GM23338 (cell line): ENCODE measurements at regions not wholly inside any gene's neighbourhood (a gene's known extent, or its start where the extent isn't known, plus 50 kb on each side); places are given as distances from the start of the nearest gene placed in this dataset.

Experiments
- ATAC-seq: fragments of 200-7000 bp; cut with Tn5 transposase; 3 replicates; pipeline ENCODE4 v1.9.1; 2020
- DNase-seq: peaks from one replicate; pipeline ENCODE4 v3.0.0-alpha.2; 2015; ENCODE audit warnings: low spot score
- H2AFZ ChIP-seq: fragments of 200-600 bp; sonication (generic); 2 replicates; pipeline ENCODE4 v1.8.0; 2016; ENCODE audit warnings: antibody characterized with exemption, mild to moderate bottlenecking, moderate library complexity
- H3F3A ChIP-seq: fragments of 200-600 bp; sonication (generic); replicated peaks from 2 replicates; pipeline ENCODE4 v1.8.0; 2017; ENCODE audit warnings: antibody characterized with exemption, mixed run types, low read depth
- H3K27ac ChIP-seq: fragments of 200-600 bp; sonication (generic); 2 replicates; pipeline ENCODE4 v1.6.1; 2016; ENCODE audit warnings: low read depth
- H3K27me3 ChIP-seq: fragments of 200-600 bp; sonication (generic); 2 replicates; pipeline ENCODE4 v1.8.0; 2016; ENCODE audit warnings: mild to moderate bottlenecking, mixed run types, moderate library complexity; ENCODE audit not compliant: insufficient read depth
- H3K36me3 ChIP-seq: fragments of 200-600 bp; sonication (generic); 2 replicates; pipeline ENCODE4 v1.8.0; 2016; ENCODE audit warnings: mild to moderate bottlenecking; ENCODE audit not compliant: insufficient read depth
- H3K4me1 ChIP-seq: fragments of 200-600 bp; sonication (generic); 2 replicates; pipeline ENCODE4 v1.8.0; 2016; ENCODE audit warnings: mild to moderate bottlenecking, moderate library complexity; ENCODE audit not compliant: insufficient read depth
- H3K4me2 ChIP-seq: fragments of 200-600 bp; sonication (generic); 2 replicates; pipeline ENCODE4 v1.7.1; 2017; ENCODE audit warnings: mixed run types
- H3K4me3 ChIP-seq: fragments of 200-600 bp; sonication (generic); 2 replicates; pipeline ENCODE4 v1.6.1; 2016; ENCODE audit warnings: mixed run types
- H3K79me2 ChIP-seq: fragments of 200-600 bp; sonication (generic); replicated peaks from 2 replicates; pipeline ENCODE4 v1.8.0; 2017; ENCODE audit warnings: mild to moderate bottlenecking; ENCODE audit not compliant: insufficient read depth
- H3K9me2 ChIP-seq: fragments of 200-600 bp; sonication (generic); 2 replicates; pipeline ENCODE4 v1.8.0; 2017; ENCODE audit not compliant: insufficient read depth
- H4K20me1 ChIP-seq: fragments of 200-600 bp; sonication (generic); replicated peaks from 2 replicates; pipeline ENCODE4 v1.8.0; 2017; ENCODE audit warnings: mild to moderate bottlenecking; ENCODE audit not compliant: insufficient read depth
- H3K27ac Mint-ChIP-seq: 2 replicates; pipeline ENCODE4 v1.8.0; 2020; ENCODE audit warnings: inconsistent platforms, mild to moderate bottlenecking, moderate library complexity, mixed read lengths
- H3K27me3 Mint-ChIP-seq: 3 replicates; pipeline ENCODE4 v1.8.0; 2022; ENCODE audit warnings: low read depth, mild to moderate bottlenecking, moderate library complexity, mixed read lengths, inconsistent platforms; ENCODE audit not compliant: insufficient read depth, poor library complexity
- H3K36me3 Mint-ChIP-seq: 3 replicates; pipeline ENCODE4 v1.8.0; 2021; ENCODE audit warnings: low read depth, mild to moderate bottlenecking, inconsistent platforms, moderate library complexity, mixed read lengths
- H3K4me1 Mint-ChIP-seq: 3 replicates; pipeline ENCODE4 v1.8.0; 2020; ENCODE audit warnings: mild to moderate bottlenecking, inconsistent platforms, mixed read lengths
- H3K4me3 Mint-ChIP-seq: 3 replicates; pipeline ENCODE4 v1.8.0; 2021; ENCODE audit warnings: moderate library complexity, mild to moderate bottlenecking, inconsistent platforms, mixed read lengths
- H3K9me3 Mint-ChIP-seq: 3 replicates; pipeline ENCODE4 v1.8.0; 2020; ENCODE audit warnings: moderate library complexity, mild to moderate bottlenecking, inconsistent platforms, mixed read lengths
- CREB1 ChIP-seq: fragments of 250-450 bp; sonication (Bioruptor Pico); IDR thresholded peaks from 2 replicates; pipeline ENCODE4 v1.5.0; 2020; ENCODE audit warnings: low read depth, mild to moderate bottlenecking, moderate library complexity
- ETS1 ChIP-seq: IDR thresholded peaks from 2 replicates; pipeline ENCODE4 v1.6.1; 2016; ENCODE audit warnings: antibody characterized with exemption
- EZH2 ChIP-seq: fragments of 200-600 bp; sonication (generic); IDR thresholded peaks from one replicate; pipeline ENCODE4 v1.8.0; 2017; ENCODE audit warnings: antibody characterized with exemption, mild to moderate bottlenecking, low read depth; ENCODE audit not compliant: unreplicated experiment
- EZH2phosphoT487 ChIP-seq: fragments of 200-600 bp; sonication (generic); IDR thresholded peaks from one replicate; pipeline ENCODE4 v1.8.1; 2018; ENCODE audit warnings: antibody characterized with exemption; ENCODE audit not compliant: unreplicated experiment
- NANOG ChIP-seq: IDR thresholded peaks from 2 replicates; pipeline ENCODE4 v1.6.1; 2016; ENCODE audit warnings: antibody characterized with exemption, borderline replicate concordance
- POLR2AphosphoS5 ChIP-seq: IDR thresholded peaks from 2 replicates; pipeline ENCODE4 v1.6.1; 2016; ENCODE audit warnings: antibody characterized with exemption, low read depth
- REST ChIP-seq: IDR thresholded peaks from one replicate; pipeline ENCODE4 v1.6.1; 2018; ENCODE audit warnings: antibody characterized with exemption; ENCODE audit not compliant: unreplicated experiment
- STAT1 ChIP-seq: IDR thresholded peaks from one replicate; pipeline ENCODE4 v1.6.1; 2016; ENCODE audit warnings: antibody characterized with exemption; ENCODE audit not compliant: unreplicated experiment
- ZNF114 ChIP-seq: fragments of 250-450 bp; sonication (Bioruptor Pico); IDR thresholded peaks from 2 replicates; pipeline ENCODE4 v1.5.0; 2020; ENCODE audit warnings: mild to moderate bottlenecking, moderate library complexity
- ZNF331 ChIP-seq: fragments of 250-450 bp; sonication (Bioruptor Pico); IDR thresholded peaks from 2 replicates; pipeline ENCODE4 v1.5.0; 2020; ENCODE audit warnings: low read depth, mild to moderate bottlenecking, moderate library complexity
- ZNF462 ChIP-seq: fragments of 250-450 bp; sonication (Bioruptor Pico); IDR thresholded peaks from 2 replicates; pipeline ENCODE4 v1.5.0; 2020; ENCODE audit warnings: mild to moderate bottlenecking, moderate library complexity

- TF ChIP-seq ZNF462 (CRISPR knock-in tag) (no peak), EZH2 (no peak), EZH2phosphoT487 (no peak), POLR2AphosphoS5 (no peak), STAT1 (no peak), ETS1 (no peak), CREB1 (CRISPR knock-in tag) (no peak), NANOG (no peak), ZNF114 (CRISPR knock-in tag) (no peak), ZNF331 (CRISPR knock-in tag) (no peak)
Observed at GRCh38 chr4:111873801-111874200, 271.5 kb upstream of the FAM241A start (continued).

- no peak overlapping the region for H3K4me3 ChIP-seq
- no peaks in the 10 kb centered on the region for H3K27me3 ChIP-seq
- Mint-ChIP-seq H3K27ac (no peak overlapping the region), H3K4me1 (peaks cover 5% of the 10 kb centered on the region; the same call in 1 of the 3 replicates), H3K36me3 (no peaks in the 10 kb centered on the region), H3K4me3 (no peak overlapping the region), H3K9me3 (no peaks in the 10 kb centered on the region), H3K27me3 (peaks cover 1% of the 10 kb centered on the region)
- H3K9me2 ChIP-seq = no peaks in the 10 kb centered on the region
- no peak overlapping the region for H3K4me2 ChIP-seq
- H3K4me1 ChIP-seq = no peaks in the 10 kb centered on the region
- H3K36me3 ChIP-seq = no peaks in the 10 kb centered on the region
- H2AFZ ChIP-seq = peak overlapping the region; percentile 74
- H4K20me1 ChIP-seq = no peaks in the 10 kb centered on the region
- no peaks in the 10 kb centered on the region for H3F3A ChIP-seq
- no peaks in the 10 kb centered on the region for H3K79me2 ChIP-seq
- ATAC-seq (no peak), DNase-seq (no peak)
- H3K27ac ChIP-seq = no peak overlapping the region
- TF ChIP-seq ZNF114 (CRISPR knock-in tag) (no peak), REST (no peak), NANOG (no peak), POLR2AphosphoS5 (no peak)
Observed at GRCh38 chr4:111879539-111879938, 265.7 kb upstream of the FAM241A start.
